ENCODE measurements at regions not wholly inside any gene's neighbourhood (a gene's known extent, or its start where the extent isn't known, plus 50 kb on each side); places are given as distances from the start of the nearest gene placed in this dataset.

DNA sequence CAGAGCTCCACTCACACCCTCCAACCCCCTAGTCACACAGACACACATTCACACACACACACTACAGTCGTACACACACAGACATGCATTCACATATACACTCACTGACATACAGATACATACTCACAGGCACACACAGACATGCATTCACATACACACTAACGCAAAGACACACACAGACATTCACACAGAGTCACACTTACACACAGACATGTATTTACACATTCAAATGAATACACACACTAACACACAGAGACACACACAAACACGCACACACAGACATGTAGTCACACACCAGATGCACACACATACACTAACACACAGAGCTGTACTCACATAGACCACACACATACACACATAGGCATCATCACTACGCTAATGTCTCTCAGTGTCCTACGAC, 58.0 kb upstream of the MYL10 start:
- Histone ChIP-seq H3K4me3 (ENCODE audit: severe bottlenecking) (no peak overlapping the region), H3K27ac (ENCODE audit: poor library complexity, severe bottlenecking) (no peak overlapping the region), H3K9me3 (ENCODE audit: severe bottlenecking) (no peaks in the 10 kb centered on the region), H3K27me3 (ENCODE audit: insufficient read depth, poor library complexity, severe bottlenecking) (no peaks in the 10 kb centered on the region), H3K36me3 (ENCODE audit: low read depth) (no peaks in the 10 kb centered on the region), H3K4me1 (ENCODE audit: insufficient read depth, poor library complexity, severe bottlenecking) (no peaks in the 10 kb centered on the region)
- DNase-seq (ENCODE audit: low spot score) (no peak), ATAC-seq (ENCODE audit: low read depth) (no peak)
- no peak for TF ChIP-seq CTCF (IDR thresholded peaks at IDR 0.05; ENCODE audit: poor library complexity, severe bottlenecking)

DNA sequence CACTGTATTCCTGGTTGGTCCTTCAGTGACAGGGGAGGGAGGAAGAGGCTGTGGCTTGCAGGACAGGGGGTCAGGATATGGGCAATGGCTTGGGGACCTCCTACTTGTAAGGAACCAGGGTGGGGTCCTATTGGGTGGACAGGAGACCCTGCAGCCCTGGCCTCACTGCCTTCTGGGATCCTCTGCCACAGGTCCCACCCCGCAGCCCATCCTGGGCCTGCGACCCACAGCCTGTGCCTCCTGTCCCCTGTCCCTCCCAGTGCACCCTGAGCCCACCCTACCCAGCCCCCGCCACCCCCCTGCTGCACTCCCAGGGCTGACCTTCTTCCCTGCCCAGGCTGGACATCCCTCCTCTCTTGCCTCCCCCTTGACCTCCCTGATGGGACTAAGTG, 58.7 kb upstream of the MYL10 start:
- no peaks in the 10 kb centered on the region for H3K36me3 ChIP-seq (ENCODE audit: low read depth)
- ATAC-seq (ENCODE audit: low read depth) (no peak), DNase-seq (ENCODE audit: low spot score) (no peak)
- no peak overlapping the region for H3K27ac ChIP-seq (ENCODE audit: poor library complexity, severe bottlenecking)
- no peak overlapping the region for H3K4me3 ChIP-seq (ENCODE audit: severe bottlenecking)
- H3K27me3 ChIP-seq (ENCODE audit: insufficient read depth, poor library complexity, severe bottlenecking), result no peaks in the 10 kb centered on the region
- H3K9me3 ChIP-seq (ENCODE audit: severe bottlenecking), result no peaks in the 10 kb centered on the region
- TF ChIP-seq CTCF (IDR thresholded peaks at IDR 0.05; ENCODE audit: poor library complexity, severe bottlenecking), result no peak
- no peaks in the 10 kb centered on the region for H3K4me1 ChIP-seq (ENCODE audit: insufficient read depth, poor library complexity, severe bottlenecking)

DNA sequence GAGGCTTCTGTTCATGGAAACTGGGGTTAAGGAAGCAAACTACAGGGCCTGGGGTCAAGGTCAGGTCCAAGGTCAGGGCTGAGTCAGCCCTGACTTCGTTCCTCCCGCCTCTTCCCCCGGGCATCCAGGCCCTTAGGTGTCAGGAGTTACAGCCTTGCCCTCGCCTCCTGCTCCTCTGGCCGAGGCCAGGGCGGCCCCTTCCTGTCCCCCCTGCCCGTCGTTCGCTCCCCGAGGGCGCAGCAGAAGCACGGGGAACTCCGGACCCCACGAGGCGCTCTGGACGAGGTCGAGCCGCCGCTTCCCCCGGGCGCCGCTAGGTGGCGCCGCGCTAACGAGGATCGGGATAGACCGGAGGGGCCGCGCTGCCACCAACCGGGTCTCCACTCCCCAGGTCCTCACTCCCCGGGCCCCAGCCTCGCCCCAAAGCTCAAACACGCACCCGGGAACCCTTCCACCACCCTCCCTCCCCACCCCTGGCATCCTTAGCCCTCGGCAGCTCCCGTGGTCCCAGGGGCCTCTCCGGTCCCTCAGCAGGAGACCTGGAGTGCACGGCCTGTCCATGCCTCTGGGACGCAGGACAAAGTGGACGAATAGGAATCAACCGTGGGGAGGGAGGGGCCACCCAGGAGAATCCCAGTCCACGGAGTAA, 59.2 kb upstream of the MYL10 start:
- no peak for DNase-seq (ENCODE audit: low spot score)
- H3K4me1 ChIP-seq (ENCODE audit: insufficient read depth, poor library complexity, severe bottlenecking), result no peaks in the 10 kb centered on the region
- H3K4me3 ChIP-seq (ENCODE audit: severe bottlenecking), result peak overlapping the region; percentile 15
- no peaks in the 10 kb centered on the region for H3K27me3 ChIP-seq (ENCODE audit: insufficient read depth, poor library complexity, severe bottlenecking)
- H3K27ac ChIP-seq (ENCODE audit: poor library complexity, severe bottlenecking), result no peak overlapping the region
- H3K36me3 ChIP-seq (ENCODE audit: low read depth), result no peaks in the 10 kb centered on the region
- peak; percentile 95 for TF ChIP-seq CTCF (IDR thresholded peaks at IDR 0.05; ENCODE audit: poor library complexity, severe bottlenecking)
- no peaks in the 10 kb centered on the region for H3K9me3 ChIP-seq (ENCODE audit: severe bottlenecking)
- ATAC-seq (ENCODE audit: low read depth), result peak; percentile 88

DNA sequence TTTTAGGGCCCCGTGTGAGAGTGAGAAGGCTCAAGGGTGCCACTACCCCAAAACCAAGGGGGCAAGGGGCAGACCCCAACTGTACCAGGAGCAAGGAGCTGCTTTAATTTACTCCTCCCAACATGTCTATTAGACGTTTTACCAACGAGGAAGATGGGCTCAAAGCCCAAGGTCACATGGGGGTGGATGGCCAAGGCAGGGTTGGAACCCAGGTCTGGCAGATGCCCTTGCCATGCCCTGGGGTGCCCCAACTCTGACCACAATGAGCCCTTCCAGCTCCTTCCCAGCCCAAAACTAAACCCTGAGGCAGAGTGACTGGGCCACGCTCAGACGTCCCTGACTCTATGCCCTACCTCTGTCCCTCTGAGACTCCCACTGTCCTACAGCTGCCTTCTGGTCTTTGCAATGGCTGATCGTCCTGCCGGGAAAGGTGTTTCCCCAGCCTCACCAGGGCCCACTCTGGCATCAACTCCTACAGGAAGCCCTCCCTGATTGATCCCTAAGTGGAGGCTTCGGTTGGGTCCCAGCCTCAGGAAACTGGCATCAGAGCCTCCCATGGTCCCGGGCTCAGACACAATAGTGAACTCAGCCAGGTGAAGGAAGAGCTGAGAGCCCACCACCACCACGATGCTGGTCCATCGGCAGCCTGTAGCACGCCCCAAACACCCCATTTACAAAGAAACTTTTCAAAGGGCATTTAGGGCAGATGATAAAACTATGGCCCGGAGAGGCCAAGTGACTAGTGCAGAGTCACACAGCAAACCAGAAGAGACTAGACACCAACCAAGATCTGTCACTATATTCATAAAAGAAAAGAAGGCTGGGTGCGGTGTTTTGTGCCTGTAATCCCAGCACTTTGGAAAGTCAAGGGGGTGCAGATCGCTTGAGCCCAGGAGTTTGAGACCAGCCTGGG, 60.2 kb upstream of the MYL10 start:
- no peaks in the 10 kb centered on the region for H3K9me3 ChIP-seq (ENCODE audit: severe bottlenecking)
- no peak for TF ChIP-seq CTCF (IDR thresholded peaks at IDR 0.05; ENCODE audit: poor library complexity, severe bottlenecking)
- H3K4me3 ChIP-seq (ENCODE audit: severe bottlenecking), result no peak overlapping the region
- no peaks in the 10 kb centered on the region for H3K27me3 ChIP-seq (ENCODE audit: insufficient read depth, poor library complexity, severe bottlenecking)
- no peaks in the 10 kb centered on the region for H3K4me1 ChIP-seq (ENCODE audit: insufficient read depth, poor library complexity, severe bottlenecking)
- DNase-seq (ENCODE audit: low spot score) (no peak), ATAC-seq (ENCODE audit: low read depth) (no peak)
- no peaks in the 10 kb centered on the region for H3K36me3 ChIP-seq (ENCODE audit: low read depth)
- H3K27ac ChIP-seq (ENCODE audit: poor library complexity, severe bottlenecking), result no peak overlapping the region

- no peak overlapping the region for H3K27ac ChIP-seq (ENCODE audit: poor library complexity, severe bottlenecking)
- TF ChIP-seq CTCF (IDR thresholded peaks at IDR 0.05; ENCODE audit: poor library complexity, severe bottlenecking), result no peak
These were observed 61.0 kb upstream of the MYL10 start for GRCh38 chr7:101690061-101690460.

More at GRCh38 chr7:101690061-101690460, 61.0 kb upstream of the MYL10 start:
- Histone ChIP-seq H3K4me1 (ENCODE audit: insufficient read depth, poor library complexity, severe bottlenecking) (no peaks in the 10 kb centered on the region), H3K9me3 (ENCODE audit: severe bottlenecking) (no peaks in the 10 kb centered on the region), H3K36me3 (ENCODE audit: low read depth) (no peaks in the 10 kb centered on the region), H3K4me3 (ENCODE audit: severe bottlenecking) (no peak overlapping the region), H3K27me3 (ENCODE audit: insufficient read depth, poor library complexity, severe bottlenecking) (no peaks in the 10 kb centered on the region)
- ATAC-seq (ENCODE audit: low read depth) (no peak), DNase-seq (ENCODE audit: low spot score) (no peak)
